ENCODE measurements at regions not wholly inside any gene's neighbourhood (a gene's known extent, or its start where the extent isn't known, plus 50 kb on each side); places are given as distances from the start of the nearest gene placed in this dataset.
"Not testable (repeated sequence)": the region's sequence is repeated elsewhere in the genome, so short reads cannot be mapped to it uniquely, and the experiment has no call there.

DNA sequence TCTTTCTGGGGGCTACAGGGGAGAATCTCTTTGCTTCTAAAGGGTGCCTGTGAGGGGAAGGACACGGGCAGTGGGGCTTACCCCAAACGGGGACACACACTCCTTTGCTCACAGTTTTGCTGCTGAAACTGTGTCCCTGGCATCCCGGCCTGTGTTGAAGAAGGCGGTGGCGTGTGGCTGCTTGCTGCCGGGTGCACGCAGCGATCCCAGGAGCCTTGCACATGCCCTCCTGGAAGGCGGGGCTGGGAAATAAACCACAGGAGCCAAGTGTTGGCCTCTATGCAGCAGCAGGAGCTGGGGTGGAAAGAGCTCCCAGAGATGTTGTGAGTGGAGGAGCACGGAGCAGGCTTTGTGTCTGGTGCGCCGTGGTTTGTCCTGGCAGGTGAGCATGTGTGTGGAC, 131.0 kb upstream of the CIBAR2 start:
- 96% methylated on average over 10 of the region's 12 CpGs for WGBS (ENCODE audit: insufficient coverage)

DNA sequence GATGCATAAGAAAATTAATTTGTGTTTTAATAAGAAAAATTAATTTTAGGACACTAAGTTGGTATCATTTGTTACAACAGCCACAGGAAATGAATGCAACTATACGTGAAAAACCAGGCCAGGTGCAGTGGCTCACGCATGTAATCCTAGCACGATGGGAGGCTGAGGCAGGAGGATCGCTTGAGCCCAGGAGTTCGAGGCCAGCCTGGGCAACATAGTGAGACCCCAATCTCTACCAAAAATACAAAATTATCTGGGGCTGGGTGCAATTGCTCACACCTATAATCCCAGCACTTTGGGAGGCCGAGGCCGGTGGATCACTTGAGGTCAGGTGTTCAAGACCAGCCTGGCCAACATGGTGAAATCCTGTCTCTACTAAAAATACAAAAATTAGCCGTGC, 132.2 kb upstream of the CIBAR2 start:
- H3K9ac ChIP-seq (ENCODE audit: insufficient read depth, low read length, poor library complexity, severe bottlenecking); H3K4me2 ChIP-seq (replicated peaks; ENCODE audit: extremely low read depth, low read length, poor library complexity, severe bottlenecking); H3K4me3 ChIP-seq (replicated peaks in 1 of 3; ENCODE audit: low read depth in 2 of 3, low read length in 3 of 3); H3K79me2 ChIP-seq (ENCODE audit: insufficient read depth, low read length); H3K36me3 ChIP-seq (replicated peaks in 1 of 2; ENCODE audit: control insufficient read depth in 1 of 2, insufficient read depth in 2 of 2, low read length in 2 of 2); H3K9me3 ChIP-seq (replicated peaks in 1 of 2; ENCODE audit: control insufficient read depth in 1 of 2, insufficient read depth in 1 of 2, low read length in 2 of 2); H3K4me1 ChIP-seq (ENCODE audit: control insufficient read depth in 1 of 2, insufficient read depth in 2 of 2, low read length in 2 of 2); H3K36me3 Mint-ChIP-seq; H3K4me1 Mint-ChIP-seq; H3K27ac ChIP-seq (ENCODE audit: low read depth in 1 of 2, low read length in 2 of 2); H3K4me3 Mint-ChIP-seq; H3K27me3 ChIP-seq (ENCODE audit: control insufficient read depth in 2 of 2, insufficient read depth in 2 of 2, low read length in 2 of 2); H2AFZ ChIP-seq (ENCODE audit: insufficient read depth, low read depth, low read length, poor library complexity, severe bottlenecking); H3K27ac Mint-ChIP-seq; H4K20me1 ChIP-seq (ENCODE audit: insufficient read depth, low read length); intact Hi-C loops (cut with micrococcal nuclease); H3K9me3 Mint-ChIP-seq; DNase-seq: not testable (repeated sequence)
- H3K27me3 Mint-ChIP-seq (ENCODE audit: low read depth in 3 of 3) = peaks cover 8 to 13% (median 13%) of the 10 kb centered on the region in 3 donors
- 90% methylated on average over 6 of the region's 8 CpGs for WGBS (ENCODE audit: insufficient coverage)

More for the DNA sequence above, 131.0 kb upstream of the CIBAR2 start:
- no peak overlapping the region for H3K27ac Mint-ChIP-seq
- no peaks in the 10 kb centered on the region for H4K20me1 ChIP-seq (ENCODE audit: insufficient read depth, low read length)
- H3K9ac ChIP-seq (ENCODE audit: insufficient read depth, low read length, poor library complexity, severe bottlenecking) = no peak overlapping the region
- no peaks in the 10 kb centered on the region for H3K36me3 ChIP-seq (replicated peaks in 1 of 2; ENCODE audit: control insufficient read depth in 1 of 2, insufficient read depth in 2 of 2, low read length in 2 of 2)
- peaks cover 2% of the 10 kb centered on the region for H3K4me1 Mint-ChIP-seq
- H3K4me1 ChIP-seq (ENCODE audit: control insufficient read depth in 1 of 2, insufficient read depth in 2 of 2, low read length in 2 of 2) = no peaks in the 10 kb centered on the region
- no peak for TF ChIP-seq CTCF (IDR thresholded peaks at IDR 0.05)
- H2AFZ ChIP-seq (ENCODE audit: insufficient read depth, low read depth, low read length, poor library complexity, severe bottlenecking) = no peak overlapping the region
- H3K27ac ChIP-seq (ENCODE audit: low read depth in 1 of 2, low read length in 2 of 2) = no peak overlapping the region
- DNase-seq = no peak
- intact Hi-C loops (cut with micrococcal nuclease) = no loop called here
- peaks cover 0 to 8% of the 10 kb centered on the region in 2 donors for H3K27me3 ChIP-seq (ENCODE audit: control insufficient read depth in 2 of 2, insufficient read depth in 2 of 2, low read length in 2 of 2)
- H3K36me3 Mint-ChIP-seq = no peaks in the 10 kb centered on the region
- H3K27me3 Mint-ChIP-seq (ENCODE audit: low read depth in 3 of 3) = peaks cover 15 to 19% (median 16%) of the 10 kb centered on the region in 3 donors
- H3K4me2 ChIP-seq (replicated peaks; ENCODE audit: extremely low read depth, low read length, poor library complexity, severe bottlenecking) = no peak overlapping the region
- H3K9me3 ChIP-seq (replicated peaks in 1 of 2; ENCODE audit: control insufficient read depth in 1 of 2, insufficient read depth in 1 of 2, low read length in 2 of 2) = no peaks in the 10 kb centered on the region
- H3K9me3 Mint-ChIP-seq = no peaks in the 10 kb centered on the region
- H3K4me3 Mint-ChIP-seq = no peak overlapping the region
- no peaks in the 10 kb centered on the region for H3K79me2 ChIP-seq (ENCODE audit: insufficient read depth, low read length)
- no peak overlapping the region for H3K4me3 ChIP-seq (replicated peaks in 1 of 3; ENCODE audit: low read depth in 2 of 3, low read length in 3 of 3)

Measured in CD14-positive monocyte (primary cell).